K562 (cell line): ENCODE measurements at regions not wholly inside any gene's neighbourhood (a gene's known extent, or its start where the extent isn't known, plus 50 kb on each side); places are given as distances from the start of the nearest gene placed in this dataset.

Experiments used
- ARNT ChIP-seq, 2 experiments: fragments of 450-650 bp; IDR thresholded peaks; 2 replicates each; pipeline ENCODE4 v1.6.1; 2016; ENCODE audit warnings: mild to moderate bottlenecking in 1 of 2
- BACH1 ChIP-seq: fragments of 200-800 bp; sonication (Bioruptor generic); IDR thresholded peaks from 2 replicates; pipeline ENCODE4 v1.6.1; 2016; ENCODE audit warnings: missing genetic modification characterization, missing compliant biosample characterization
- E2F3 ChIP-seq: fragments of 250-450 bp; sonication (Bioruptor Pico); IDR thresholded peaks from 2 replicates; pipeline ENCODE4 v1.4.0; 2020; ENCODE audit warnings: mild to moderate bottlenecking
- ESRRB ChIP-seq: fragments of 250-450 bp; sonication (Bioruptor Pico); IDR thresholded peaks from 2 replicates; pipeline ENCODE4 v1.5.0; 2020; ENCODE audit warnings: mild to moderate bottlenecking, moderate library complexity, borderline replicate concordance
- EZH2 ChIP-seq: IDR thresholded peaks from 2 replicates; pipeline ENCODE4 v1.6.1; 2012; ENCODE audit warnings: low read depth, mild to moderate bottlenecking, inconsistent platforms, low read length, borderline replicate concordance
- FOXA3 ChIP-seq, 2 experiments: fragments of 450-650 bp in 1 of 2; sonication (generic) in 1 of 2; formaldehyde crosslinking; IDR thresholded peaks in 1 of 2; conservative IDR thresholded peaks in 1 of 2; 2 replicates each; pipeline versions ENCODE4 v1.4.0 to v1.8.0; 2020 to 2022; ENCODE audit warnings: mild to moderate bottlenecking in 2 of 2, missing genetic modification reagents in 1 of 2
- FUS ChIP-seq: fragments of 200-400 bp; formaldehyde crosslinking; optimal IDR thresholded peaks from 2 replicates; pipeline ENCODE3; 2017; ENCODE audit warnings: low read depth, low read length
- GABPB2 ChIP-seq: fragments of 250-450 bp; sonication (Bioruptor Pico); conservative IDR thresholded peaks from 2 replicates; pipeline ENCODE4 v1.5.1; 2021; ENCODE audit warnings: mild to moderate bottlenecking
- HMGN3 ChIP-seq: IDR thresholded peaks from 2 replicates; pipeline ENCODE4 v1.6.1; 2011; ENCODE audit warnings: borderline replicate concordance, low read depth, mild to moderate bottlenecking, mixed read lengths, low read length; ENCODE audit not compliant: insufficient read length; ENCODE audit errors: extremely low read depth
- JUNB ChIP-seq: fragments of 450-650 bp; formaldehyde crosslinking; conservative IDR thresholded peaks from 2 replicates; pipeline ENCODE4 v1.4.0; 2020; ENCODE audit warnings: mild to moderate bottlenecking
- MAFG ChIP-seq: fragments of 450-650 bp; conservative IDR thresholded peaks from 2 replicates; pipeline ENCODE4 v1.6.1; 2016; ENCODE audit warnings: missing genetic modification characterization, missing compliant biosample characterization
- MAFK ChIP-seq: IDR thresholded peaks from 2 replicates; pipeline ENCODE4 v1.6.1; 2011; ENCODE audit warnings: low read length, improper control_type of control experiment
- MYNN ChIP-seq, 2 experiments: sonication (generic); formaldehyde crosslinking in 1 of 2; IDR thresholded peaks; 2 replicates each; pipeline versions ENCODE4 v1.5.0 to v1.6.1; 2016 to 2020; ENCODE audit warnings: antibody characterized with exemption in 1 of 2, missing genetic modification reagents in 1 of 2
- NCOA6 ChIP-seq: fragments of 450-650 bp; IDR thresholded peaks from 2 replicates; pipeline ENCODE4 v1.6.1; 2017; ENCODE audit warnings: mild to moderate bottlenecking
- NFIC ChIP-seq: fragments of 450-650 bp; IDR thresholded peaks from 2 replicates; pipeline ENCODE4 v1.6.1; 2017; ENCODE audit warnings: mild to moderate bottlenecking, inconsistent platforms
- POLR3A ChIP-seq: IDR thresholded peaks from 2 replicates; pipeline ENCODE4 v1.6.1; 2011; ENCODE audit warnings: borderline replicate concordance, mild to moderate bottlenecking, moderate library complexity; ENCODE audit not compliant: insufficient read length, insufficient read depth; ENCODE audit errors: extremely low read depth
- TAL1 ChIP-seq: fragments of 450-650 bp; IDR thresholded peaks from 2 replicates; pipeline ENCODE4 v1.6.1; 2016; ENCODE audit warnings: mild to moderate bottlenecking
- U2AF1 ChIP-seq: fragments of 200-400 bp; formaldehyde crosslinking; optimal IDR thresholded peaks from 2 replicates; pipeline ENCODE3; 2017; ENCODE audit warnings: mild to moderate bottlenecking, low read depth, low read length, moderate library complexity
- ZBTB8A ChIP-seq: fragments of 450-650 bp; IDR thresholded peaks from 2 replicates; pipeline ENCODE4 v1.6.1; 2018; ENCODE audit warnings: mild to moderate bottlenecking, moderate library complexity; ENCODE audit not compliant: partially characterized antibody
- ZNF140 ChIP-seq: fragments of 250-450 bp; sonication (Bioruptor Pico); IDR thresholded peaks from 2 replicates; pipeline ENCODE4 v1.8.0; 2021; ENCODE audit warnings: moderate library complexity, mild to moderate bottlenecking, inconsistent platforms
- ZNF316 ChIP-seq: fragments of 450-650 bp; IDR thresholded peaks from 2 replicates; pipeline ENCODE4 v1.6.1; 2016
- TF ChIP-seq, protein P1 (sequence below): fragments of 450-650 bp; IDR thresholded peaks from 2 replicates; pipeline ENCODE4 v1.6.1; 2016; ENCODE audit warnings: borderline replicate concordance

DNA sequence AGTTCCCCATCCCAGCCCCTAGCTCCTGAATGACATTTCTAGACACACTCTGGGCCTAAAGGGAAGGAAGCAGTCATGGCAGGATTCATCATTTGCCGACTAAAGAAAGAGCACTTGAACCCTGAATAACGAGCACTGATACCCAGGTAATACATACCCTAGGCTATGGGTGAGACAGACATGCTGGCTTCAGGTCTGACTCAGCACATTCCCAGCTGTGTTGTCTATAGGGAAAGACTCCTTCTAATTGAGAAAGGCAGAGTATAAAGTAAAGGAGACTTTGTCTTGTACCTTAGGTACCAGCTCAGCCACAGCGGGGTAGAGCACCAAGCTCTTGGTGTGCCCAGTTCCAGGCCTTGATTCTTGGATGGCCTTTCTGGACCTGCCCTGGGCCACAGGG is 870.5 kb downstream of the PDCD6IP start (continued):
- peak; percentile 23; the same call in 1 of the 2 replicates for TF ChIP-seq BACH1 (tag)
- TF ChIP-seq FUS = no peak
- TF ChIP-seq EZH2 = no peak
- TF ChIP-seq NCOA6 = no peak
- TF ChIP-seq HMGN3 = no peak
- TF ChIP-seq POLR3A = no peak
- TF ChIP-seq ZBTB8A = no peak
- TF ChIP-seq TAL1 = no peak
- no peak for TF ChIP-seq JUNB (CRISPR knock-in tag)
- TF ChIP-seq MYNN (IDR thresholded peaks at IDR 0.05) = no peak
- TF ChIP-seq MYNN (CRISPR knock-in tag; IDR thresholded peaks at IDR 0.05) = no peak
- TF ChIP-seq FOXA3 (CRISPR knock-in tag; conservative IDR thresholded peaks at IDR 0.05 in 1 of 2, IDR thresholded peaks at IDR 0.05 in 1 of 2) = no peak
- TF ChIP-seq NFIC = no peak
- TF ChIP-seq ARNT (IDR thresholded peaks at IDR 0.05) = no peak
- TF ChIP-seq E2F3 (CRISPR knock-in tag) = no peak
- TF ChIP-seq GABPB2 (CRISPR knock-in tag) = no peak
- peak; percentile 93 for TF ChIP-seq ZNF316
- no peak for TF ChIP-seq ESRRB (CRISPR knock-in tag)
- TF ChIP-seq, protein P1, sequence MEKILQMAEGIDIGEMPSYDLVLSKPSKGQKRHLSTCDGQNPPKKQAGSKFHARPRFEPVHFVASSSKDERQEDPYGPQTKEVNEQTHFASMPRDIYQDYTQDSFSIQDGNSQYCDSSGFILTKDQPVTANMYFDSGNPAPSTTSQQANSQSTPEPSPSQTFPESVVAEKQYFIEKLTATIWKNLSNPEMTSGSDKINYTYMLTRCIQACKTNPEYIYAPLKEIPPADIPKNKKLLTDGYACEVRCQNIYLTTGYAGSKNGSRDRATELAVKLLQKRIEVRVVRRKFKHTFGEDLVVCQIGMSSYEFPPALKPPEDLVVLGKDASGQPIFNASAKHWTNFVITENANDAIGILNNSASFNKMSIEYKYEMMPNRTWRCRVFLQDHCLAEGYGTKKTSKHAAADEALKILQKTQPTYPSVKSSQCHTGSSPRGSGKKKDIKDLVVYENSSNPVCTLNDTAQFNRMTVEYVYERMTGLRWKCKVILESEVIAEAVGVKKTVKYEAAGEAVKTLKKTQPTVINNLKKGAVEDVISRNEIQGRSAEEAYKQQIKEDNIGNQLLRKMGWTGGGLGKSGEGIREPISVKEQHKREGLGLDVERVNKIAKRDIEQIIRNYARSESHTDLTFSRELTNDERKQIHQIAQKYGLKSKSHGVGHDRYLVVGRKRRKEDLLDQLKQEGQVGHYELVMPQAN = no peak
- no peak for TF ChIP-seq U2AF1
- peak; percentile 91 for TF ChIP-seq MAFG
- TF ChIP-seq ZNF140 (CRISPR knock-in tag) = no peak
- peak; percentile 57; the same call in 1 of the 2 replicates for TF ChIP-seq MAFK
- TF ChIP-seq, all 486 proteins: peak for 7
